ENCODE measurements at regions not wholly inside any gene's neighbourhood (a gene's known extent, or its start where the extent isn't known, plus 50 kb on each side); places are given as distances from the start of the nearest gene placed in this dataset.

DNA sequence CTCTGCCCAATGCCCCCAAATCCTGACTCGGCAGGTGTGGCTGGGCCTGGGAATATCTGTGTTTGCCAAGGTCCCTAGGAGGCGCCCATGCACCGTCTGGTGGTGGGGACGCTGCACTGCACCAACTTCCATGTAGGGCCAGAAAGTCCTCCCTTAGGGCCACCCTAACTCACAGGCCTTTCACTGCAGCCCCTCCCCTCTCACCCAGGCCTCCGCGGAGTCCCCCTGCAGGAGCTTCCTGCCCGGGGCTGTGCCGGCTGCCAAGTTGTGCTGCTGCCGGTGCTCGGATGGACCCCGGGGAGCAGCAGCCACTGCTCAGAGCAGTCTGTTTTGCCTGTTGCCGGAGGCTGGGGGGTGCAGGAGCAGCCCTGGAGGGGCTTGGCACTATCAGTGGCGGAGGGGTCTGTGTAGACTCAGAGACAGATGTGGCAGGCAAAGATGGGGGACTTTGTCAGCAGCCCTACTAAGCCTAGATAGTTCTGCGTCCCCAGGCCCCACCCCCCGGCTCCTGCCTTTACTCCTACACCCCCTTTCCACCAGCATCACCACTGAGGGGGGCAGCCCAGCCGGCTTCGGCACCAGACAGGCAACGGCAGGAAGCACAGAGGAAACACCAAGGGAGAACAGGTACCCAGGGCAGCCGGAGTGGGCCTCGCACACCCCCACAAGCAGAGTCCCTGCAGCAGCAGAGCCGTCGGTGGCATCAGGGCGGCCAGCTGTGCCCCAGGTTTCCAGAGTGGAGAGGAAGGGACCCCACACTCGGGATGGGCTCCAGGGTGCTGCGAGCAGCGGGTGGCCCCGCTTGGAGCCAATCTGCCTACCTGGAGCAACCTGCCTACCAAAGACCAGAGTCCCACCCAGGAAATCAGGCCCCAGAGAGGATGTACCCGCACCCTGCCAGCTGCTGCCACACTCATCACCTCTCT lies 124.3 kb downstream of the TRIM29 start:
- TF ChIP-seq, protein P1, sequence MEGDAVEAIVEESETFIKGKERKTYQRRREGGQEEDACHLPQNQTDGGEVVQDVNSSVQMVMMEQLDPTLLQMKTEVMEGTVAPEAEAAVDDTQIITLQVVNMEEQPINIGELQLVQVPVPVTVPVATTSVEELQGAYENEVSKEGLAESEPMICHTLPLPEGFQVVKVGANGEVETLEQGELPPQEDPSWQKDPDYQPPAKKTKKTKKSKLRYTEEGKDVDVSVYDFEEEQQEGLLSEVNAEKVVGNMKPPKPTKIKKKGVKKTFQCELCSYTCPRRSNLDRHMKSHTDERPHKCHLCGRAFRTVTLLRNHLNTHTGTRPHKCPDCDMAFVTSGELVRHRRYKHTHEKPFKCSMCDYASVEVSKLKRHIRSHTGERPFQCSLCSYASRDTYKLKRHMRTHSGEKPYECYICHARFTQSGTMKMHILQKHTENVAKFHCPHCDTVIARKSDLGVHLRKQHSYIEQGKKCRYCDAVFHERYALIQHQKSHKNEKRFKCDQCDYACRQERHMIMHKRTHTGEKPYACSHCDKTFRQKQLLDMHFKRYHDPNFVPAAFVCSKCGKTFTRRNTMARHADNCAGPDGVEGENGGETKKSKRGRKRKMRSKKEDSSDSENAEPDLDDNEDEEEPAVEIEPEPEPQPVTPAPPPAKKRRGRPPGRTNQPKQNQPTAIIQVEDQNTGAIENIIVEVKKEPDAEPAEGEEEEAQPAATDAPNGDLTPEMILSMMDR (IDR thresholded peaks at IDR 0.05; ENCODE audit: insufficient read depth, low read length, missing control alignments) = peak; percentile 67
- H3K4me3 ChIP-seq (ENCODE audit: low read depth, low read length) = no peak overlapping the region
- POLR2A ChIA-PET = no interaction called here
- CTCF ChIA-PET = interaction anchor here (1.1 to 1.3 kb wide), 4 partner anchors 11 to 348 kb away, joined by 3 to 5 read pairs (median 3); no protein-coding TSS in a partner anchor
- DNase-seq (ENCODE audit: low read depth, low spot score) = no peak

DNA sequence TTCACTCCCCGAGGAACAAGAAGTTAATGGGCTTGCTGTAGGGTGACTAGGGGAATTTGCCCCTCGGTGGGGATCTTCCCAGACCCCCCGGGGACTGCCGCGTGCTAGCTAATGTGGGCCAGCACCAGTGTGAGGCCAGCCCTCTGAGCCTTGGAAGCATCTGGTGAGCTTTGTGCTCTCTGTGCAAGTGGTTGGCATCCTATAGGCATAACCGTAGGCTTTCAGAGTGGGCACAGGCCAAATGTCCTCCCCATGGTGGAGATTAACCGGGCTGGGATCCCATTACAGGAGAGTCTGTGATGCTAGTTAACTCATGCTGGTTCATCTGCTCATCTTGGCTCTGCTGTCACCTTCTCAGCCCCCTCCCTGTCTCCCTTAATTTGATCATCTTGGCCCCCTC lies 125.7 kb downstream of the TRIM29 start:
- ChIA-PET POLR2A (no interaction called here), CTCF (interaction anchor here (0.8 to 1.6 kb wide), 4 partner anchors 9 to 347 kb away, joined by 3 to 6 read pairs (median 4); no protein-coding TSS in a partner anchor)
- no peak for DNase-seq (ENCODE audit: low read depth, low spot score)
- TF ChIP-seq, protein P1 (IDR thresholded peaks at IDR 0.05; ENCODE audit: insufficient read depth, low read length, missing control alignments) = no peak
- H3K4me3 ChIP-seq (ENCODE audit: low read depth, low read length) = no peak overlapping the region

DNA sequence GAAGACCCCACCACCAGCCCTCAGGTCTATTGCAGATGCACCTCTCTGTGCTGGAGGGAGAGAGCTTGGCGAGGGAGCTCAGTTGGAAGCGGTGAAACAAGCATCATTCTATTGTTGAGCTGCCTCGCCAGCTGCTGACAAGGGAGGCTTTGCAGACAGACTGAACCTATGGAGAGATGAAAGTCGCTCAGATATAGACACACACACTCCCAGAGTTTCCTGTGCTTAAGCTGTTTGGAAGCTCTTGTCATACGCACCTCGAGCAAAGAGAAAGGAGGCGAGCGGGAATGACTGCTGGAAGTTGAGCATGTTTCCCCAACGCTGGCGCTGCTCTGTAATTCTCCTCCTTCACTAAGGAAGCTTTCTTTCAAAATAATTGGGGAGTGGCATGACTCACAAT lies 126.1 kb downstream of the TRIM29 start:
- H3K4me3 ChIP-seq (ENCODE audit: low read depth, low read length) = no peak overlapping the region
- CTCF ChIA-PET = interaction anchor here (0.8 to 1.6 kb wide), 2 partner anchors 9 to 343 kb away, joined by 3 to 6 read pairs; no protein-coding TSS in a partner anchor
- POLR2A ChIA-PET = no interaction called here
- DNase-seq (ENCODE audit: low read depth, low spot score) = no peak
- TF ChIP-seq, protein P1 (IDR thresholded peaks at IDR 0.05; ENCODE audit: insufficient read depth, low read length, missing control alignments) = no peak

DNA sequence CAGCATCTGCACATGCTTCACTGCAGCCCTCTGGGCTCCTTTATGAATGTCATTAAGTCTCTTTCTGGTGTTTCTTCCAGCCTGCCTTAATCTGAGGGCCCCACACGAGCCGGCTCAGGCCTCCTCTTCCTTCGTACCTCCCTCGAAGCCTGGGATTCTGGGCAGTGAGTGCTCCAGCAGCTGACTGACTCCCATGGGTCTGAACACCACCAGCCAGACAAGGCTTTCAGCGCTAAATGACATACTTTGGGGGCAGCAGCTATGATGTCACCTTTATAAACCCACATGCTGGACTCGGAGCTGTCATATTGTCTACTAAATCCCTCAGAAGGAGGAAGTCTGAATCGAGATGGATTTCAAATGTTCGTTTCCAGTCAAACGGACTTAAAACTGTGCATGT lies 127.1 kb downstream of the TRIM29 start:
- POLR2A ChIA-PET = no interaction called here
- no peak for DNase-seq (ENCODE audit: low read depth, low spot score)
- no peak overlapping the region for H3K4me3 ChIP-seq (ENCODE audit: low read depth, low read length)
- CTCF ChIA-PET = interaction anchor here (0.8 to 1.6 kb wide), 2 partner anchors 342 to 350 kb away, joined by 3 to 6 read pairs; no protein-coding TSS in a partner anchor
- TF ChIP-seq, protein P1 (IDR thresholded peaks at IDR 0.05; ENCODE audit: insufficient read depth, low read length, missing control alignments) = no peak

DNA sequence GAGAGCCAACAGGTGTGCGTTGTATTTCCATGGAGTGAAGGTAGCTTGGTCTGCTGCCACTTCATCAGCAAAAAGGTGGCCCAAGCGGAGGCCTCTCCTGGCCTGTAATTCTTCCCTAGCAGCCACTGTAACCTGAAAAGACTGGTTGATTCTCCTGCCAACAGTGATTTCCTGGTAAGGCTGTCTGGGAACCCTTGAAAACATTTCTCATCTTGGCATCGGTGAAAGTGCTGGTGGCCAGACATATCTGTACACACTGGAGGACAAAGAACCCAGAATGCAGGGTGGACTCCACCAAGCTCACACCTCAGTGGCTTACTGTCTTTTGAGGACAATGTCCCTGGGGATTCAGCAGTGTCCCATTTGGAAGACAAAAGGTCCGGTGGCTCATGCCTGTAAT lies 128.0 kb downstream of the TRIM29 start:
- H3K4me3 ChIP-seq (ENCODE audit: low read depth, low read length) = no peak overlapping the region
- ChIA-PET POLR2A (no interaction called here), CTCF (no interaction called here)
- TF ChIP-seq, protein P1 (IDR thresholded peaks at IDR 0.05; ENCODE audit: insufficient read depth, low read length, missing control alignments) = no peak
- no peak for DNase-seq (ENCODE audit: low read depth, low spot score)

DNA sequence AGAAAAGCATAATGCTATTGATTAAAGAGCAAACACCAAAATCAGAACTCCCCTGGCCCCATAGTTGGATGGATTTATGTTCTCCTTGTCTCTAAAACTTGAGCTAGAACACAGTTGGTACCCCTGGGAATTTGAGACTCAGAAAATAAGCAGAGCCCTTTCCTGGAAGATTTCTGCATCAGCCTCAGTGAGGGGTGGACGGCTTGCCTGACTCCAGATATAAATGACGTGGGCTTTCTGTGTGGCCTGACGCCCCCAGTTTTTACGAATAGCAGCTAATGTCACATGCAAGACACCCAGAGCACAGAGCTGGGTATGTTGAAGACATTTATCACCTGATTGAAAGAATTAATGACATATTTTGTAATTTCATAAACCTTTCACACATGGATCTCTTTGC lies 130.8 kb downstream of the TRIM29 start:
- no peak for DNase-seq (ENCODE audit: low read depth, low spot score)
- ChIA-PET POLR2A (no interaction called here), CTCF (no interaction called here)
- TF ChIP-seq, protein P1 (IDR thresholded peaks at IDR 0.05; ENCODE audit: insufficient read depth, low read length, missing control alignments) = no peak
- H3K4me3 ChIP-seq (ENCODE audit: low read depth, low read length) = no peak overlapping the region
